ENCODE measurements at regions not wholly inside any gene's neighbourhood (a gene's known extent, or its start where the extent isn't known, plus 50 kb on each side); places are given as distances from the start of the nearest gene placed in this dataset.

DNA sequence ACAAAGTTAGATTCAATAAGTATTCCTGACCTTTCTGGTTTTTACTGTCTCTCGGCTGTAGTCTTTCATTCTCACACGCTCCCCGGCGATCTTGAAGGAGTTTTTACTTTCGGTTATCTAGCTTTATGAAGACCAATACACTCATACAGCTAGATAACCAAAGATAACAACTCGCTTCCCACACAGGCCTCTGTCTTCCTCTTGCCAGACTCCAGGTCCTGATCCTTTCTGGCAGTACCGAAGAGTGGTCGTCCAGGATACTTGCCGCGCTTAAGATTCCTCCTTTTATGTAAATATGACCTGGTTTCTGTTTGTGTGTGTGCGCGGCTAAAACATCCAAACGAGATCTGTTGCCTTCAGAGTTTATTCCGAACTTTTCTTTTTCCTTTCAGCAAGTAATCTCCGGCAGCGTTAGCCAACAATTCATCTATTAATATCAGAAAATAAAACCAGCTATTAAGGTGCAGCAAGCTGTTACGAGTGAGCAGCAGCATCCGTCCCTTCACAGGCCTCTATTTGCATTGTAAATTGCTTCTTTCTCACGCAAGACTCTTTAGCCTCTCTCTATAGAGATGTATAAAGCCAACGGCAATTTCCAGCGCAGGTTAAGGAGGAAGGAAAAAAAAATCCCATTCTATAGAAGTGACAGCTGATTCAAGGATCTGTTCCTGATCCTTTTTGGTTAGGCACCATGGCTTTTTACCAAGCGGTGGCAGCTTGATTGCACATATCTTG, 216.1 kb downstream of the MEF2C start:
- Histone ChIP-seq H3K36me3 (no peaks in the 10 kb centered on the region), H3K27me3 (peaks cover 100% of the 10 kb centered on the region), H3K9ac (no peak overlapping the region), H3K4me3 (no peak overlapping the region), H4K20me1 (peaks cover 95% of the 10 kb centered on the region), H3K4me1 (no peaks in the 10 kb centered on the region; the same call in 1 of the 2 replicates), H3K27ac (no peak overlapping the region), H3K4me2 (peak overlapping the region; percentile 27; the same call in 1 of the 2 replicates), H3K9me3 (0 out of 2 replicates have a peak, but pooled peaks cover 3% of the 10 kb centered on the region)
- TF ChIP-seq Cebpa-rat (IDR thresholded peaks at IDR 0.05), result no peak

DNA sequence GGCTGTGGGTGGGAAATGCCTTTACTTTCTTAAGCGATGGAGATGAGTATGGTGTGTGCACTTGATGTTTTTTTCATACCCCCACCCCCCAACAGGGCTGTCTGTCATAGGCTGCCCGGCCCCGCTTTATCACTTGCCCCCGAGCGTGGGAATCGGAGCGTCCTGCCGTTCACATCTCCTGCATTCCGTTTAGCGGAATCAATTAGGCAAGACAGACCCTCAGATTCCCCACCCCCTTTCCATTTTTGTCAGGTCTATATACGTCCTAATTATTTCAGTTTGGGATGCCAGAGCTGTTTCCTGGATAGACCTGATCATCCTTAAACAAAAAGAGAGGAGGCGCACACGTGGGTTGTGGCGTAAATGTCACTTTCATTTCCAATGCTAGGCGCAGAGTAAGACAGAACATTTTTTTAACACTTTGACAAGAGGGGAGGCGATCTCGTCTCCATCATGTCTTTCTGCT, 217.2 kb downstream of the MEF2C start:
- Histone ChIP-seq H3K27ac (no peak overlapping the region), H3K27me3 (peaks cover 100% of the 10 kb centered on the region), H3K9ac (no peak overlapping the region), H3K36me3 (no peaks in the 10 kb centered on the region), H3K4me1 (peaks cover 7% of the 10 kb centered on the region), H4K20me1 (peaks cover 95% of the 10 kb centered on the region), H3K4me3 (no peak overlapping the region), H3K4me2 (no peak overlapping the region), H3K9me3 (no peaks in the 10 kb centered on the region)
- no peak for TF ChIP-seq Cebpa-rat (IDR thresholded peaks at IDR 0.05)

DNA sequence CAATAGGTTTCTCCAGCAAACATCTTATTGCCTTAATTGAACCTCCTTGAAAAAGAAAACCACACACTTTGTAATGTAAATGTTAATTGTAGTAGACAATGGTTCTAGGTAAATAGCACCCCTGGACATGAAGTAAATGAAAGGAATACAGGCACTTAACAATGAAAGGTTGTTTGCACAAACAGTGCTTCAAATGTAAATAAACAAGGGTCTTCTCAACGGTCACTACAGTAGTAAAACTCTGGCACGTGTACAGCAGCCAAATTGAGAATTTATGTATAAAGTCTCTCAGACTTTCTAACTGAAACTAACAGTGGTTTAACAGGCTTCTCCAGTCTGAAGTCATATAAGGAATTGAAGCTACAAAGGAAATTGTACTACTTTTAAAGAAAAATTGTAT, 218.3 kb downstream of the MEF2C start:
- Histone ChIP-seq H3K4me2 (no peak overlapping the region), H3K4me1 (peaks cover 12% of the 10 kb centered on the region)

DNA sequence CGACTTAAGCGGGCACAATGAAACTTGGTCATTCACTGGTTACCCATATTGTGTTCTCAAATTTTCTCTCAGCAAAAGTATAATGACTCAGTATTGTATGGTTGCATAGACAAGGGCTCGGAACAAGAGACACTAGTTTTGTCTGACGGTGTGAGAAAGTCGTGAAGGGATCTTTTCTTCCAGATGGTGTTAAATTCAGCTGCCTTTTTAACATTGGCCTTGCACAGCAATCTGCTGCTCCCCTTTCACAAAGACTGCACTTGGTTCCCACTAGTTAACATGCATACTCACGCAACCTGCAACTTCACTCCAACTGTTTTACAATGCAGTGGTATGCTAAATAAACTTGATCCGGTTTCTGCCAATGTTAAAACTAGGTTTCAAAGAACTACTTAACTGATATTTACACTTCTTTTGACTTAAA, 219.2 kb downstream of the MEF2C start:
- Histone ChIP-seq H4K20me1 (peaks cover 86% of the 10 kb centered on the region), H3K9ac (no peak overlapping the region), H3K4me1 (peaks cover 12% of the 10 kb centered on the region), H3K9me3 (peaks cover 4% of the 10 kb centered on the region; the same call in 1 of the 2 replicates), H3K4me3 (no peak overlapping the region), H3K36me3 (no peaks in the 10 kb centered on the region), H3K27me3 (peaks cover 100% of the 10 kb centered on the region), H3K4me2 (no peak overlapping the region), H3K27ac (no peak overlapping the region)
- TF ChIP-seq Cebpa-rat (IDR thresholded peaks at IDR 0.05), result no peak

More for the DNA sequence above, 218.3 kb downstream of the MEF2C start:
- no peak for TF ChIP-seq Cebpa-rat (IDR thresholded peaks at IDR 0.05)
- Histone ChIP-seq H3K4me3 (no peak overlapping the region), H3K9me3 (peaks cover 3% of the 10 kb centered on the region; the same call in 1 of the 2 replicates), H3K9ac (no peak overlapping the region), H3K27ac (no peak overlapping the region), H3K36me3 (no peaks in the 10 kb centered on the region), H3K27me3 (peaks cover 100% of the 10 kb centered on the region), H4K20me1 (peaks cover 90% of the 10 kb centered on the region)

DNA sequence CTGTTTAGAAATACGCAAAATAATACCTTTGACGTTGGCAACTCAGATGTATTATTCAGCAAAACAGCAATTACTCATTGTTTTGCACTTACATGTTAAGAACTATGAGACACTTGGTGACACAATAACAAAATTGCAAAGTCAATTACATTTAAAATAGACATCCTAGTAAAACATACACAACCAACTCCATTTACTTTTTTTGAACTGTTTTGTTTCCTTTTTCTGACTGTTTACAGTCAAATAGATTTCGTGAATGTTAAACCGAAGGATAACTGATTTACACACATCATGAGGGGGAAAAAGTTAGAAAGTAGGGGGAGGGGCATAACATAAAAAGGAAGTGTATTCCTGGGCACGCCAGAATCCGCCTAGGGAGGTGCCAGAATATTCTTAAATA, 220.1 kb downstream of the MEF2C start:
- no peak overlapping the region for H3K4me2 ChIP-seq

DNA sequence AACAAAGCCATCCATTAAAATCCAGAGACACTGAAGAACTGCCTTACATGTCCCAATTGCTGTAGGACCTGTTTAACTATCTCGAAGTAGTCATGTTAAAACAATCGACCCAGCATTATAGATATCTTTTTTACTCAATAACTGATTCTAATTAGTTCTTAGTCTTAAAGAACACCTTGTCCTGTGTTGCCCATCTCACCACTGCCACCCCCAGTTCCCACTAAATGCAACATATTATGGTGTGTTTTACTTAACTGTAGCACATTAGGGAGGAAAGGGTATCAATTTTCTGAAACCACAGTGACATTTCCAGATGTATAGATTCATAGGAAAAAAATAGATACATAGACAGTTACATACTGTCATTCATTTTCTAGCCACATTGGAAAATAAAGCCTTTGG, 221.2 kb downstream of the MEF2C start:
- no peak for TF ChIP-seq Cebpa-rat (IDR thresholded peaks at IDR 0.05)
- peaks cover 66% of the 10 kb centered on the region for H4K20me1 ChIP-seq
- no peak overlapping the region for H3K9ac ChIP-seq
- H3K4me3 ChIP-seq, result no peak overlapping the region
- no peak overlapping the region for H3K4me2 ChIP-seq
- peaks cover 4% of the 10 kb centered on the region; the same call in 1 of the 2 replicates for H3K9me3 ChIP-seq
- H3K27ac ChIP-seq, result no peak overlapping the region
- H3K36me3 ChIP-seq, result no peaks in the 10 kb centered on the region
- peaks cover 12% of the 10 kb centered on the region for H3K4me1 ChIP-seq
- peaks cover 83% of the 10 kb centered on the region for H3K27me3 ChIP-seq

More for the DNA sequence above, 220.1 kb downstream of the MEF2C start:
- no peak overlapping the region for H3K9ac ChIP-seq
- no peak for TF ChIP-seq Cebpa-rat (IDR thresholded peaks at IDR 0.05)
- H3K9me3 ChIP-seq, result peaks cover 4% of the 10 kb centered on the region; the same call in 1 of the 2 replicates
- no peak overlapping the region for H3K4me3 ChIP-seq
- peaks cover 12% of the 10 kb centered on the region for H3K4me1 ChIP-seq
- no peak overlapping the region for H3K27ac ChIP-seq
- H3K27me3 ChIP-seq, result peaks cover 92% of the 10 kb centered on the region
- H3K36me3 ChIP-seq, result no peaks in the 10 kb centered on the region
- H4K20me1 ChIP-seq, result peaks cover 77% of the 10 kb centered on the region

DNA sequence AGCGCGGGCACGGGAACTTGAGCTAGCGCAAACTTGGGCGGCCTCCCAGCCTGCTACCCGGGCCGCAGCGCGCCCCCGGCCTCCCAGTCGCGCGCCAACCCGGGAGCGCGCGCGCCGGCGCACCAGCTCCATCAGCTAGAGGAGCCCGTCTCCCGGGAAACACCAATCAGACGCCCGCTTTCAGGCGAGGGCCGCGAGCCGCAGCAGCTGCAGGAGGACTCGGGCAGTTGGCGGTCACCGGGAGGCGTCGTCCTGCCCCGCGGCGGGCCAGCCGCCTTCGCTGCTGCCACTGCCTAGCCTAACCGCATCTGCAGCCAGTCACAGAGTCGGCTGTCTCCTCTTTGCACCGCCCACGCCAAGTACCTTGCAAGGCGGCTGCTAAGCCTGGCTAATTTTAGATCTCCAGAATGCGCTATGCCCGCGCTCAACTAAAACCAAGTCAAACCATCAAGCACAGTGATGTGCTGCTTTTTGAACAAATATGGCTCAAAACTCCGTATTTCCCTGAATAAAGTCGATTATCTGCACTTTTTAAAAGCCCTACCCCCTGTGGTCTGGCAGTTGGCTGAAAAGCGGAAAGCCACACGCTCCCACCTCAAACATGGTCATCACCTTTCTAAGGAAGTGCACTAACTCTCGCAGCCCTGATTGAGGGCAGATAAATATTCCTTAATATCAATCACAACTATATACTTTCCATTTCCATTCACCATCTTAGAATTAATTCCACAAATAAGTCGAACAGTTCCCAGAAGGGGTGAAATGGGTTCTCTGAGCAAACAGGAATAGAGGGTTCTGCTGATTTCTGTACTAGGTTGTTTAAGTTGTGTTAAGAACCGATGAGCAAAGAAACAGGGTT, 221.8 kb downstream of the MEF2C start:
- TF ChIP-seq Cebpa-rat (IDR thresholded peaks at IDR 0.05), result no peak
- Histone ChIP-seq H4K20me1 (peaks cover 60% of the 10 kb centered on the region), H3K27me3 (peaks cover 77% of the 10 kb centered on the region), H3K9me3 (peaks cover 4% of the 10 kb centered on the region; the same call in 1 of the 2 replicates), H3K4me2 (peak overlapping the region; percentile 88), H3K4me1 (peaks cover 12% of the 10 kb centered on the region), H3K27ac (no peak overlapping the region), H3K36me3 (no peaks in the 10 kb centered on the region), H3K4me3 (peak overlapping the region; percentile 64), H3K9ac (no peak overlapping the region)

DNA sequence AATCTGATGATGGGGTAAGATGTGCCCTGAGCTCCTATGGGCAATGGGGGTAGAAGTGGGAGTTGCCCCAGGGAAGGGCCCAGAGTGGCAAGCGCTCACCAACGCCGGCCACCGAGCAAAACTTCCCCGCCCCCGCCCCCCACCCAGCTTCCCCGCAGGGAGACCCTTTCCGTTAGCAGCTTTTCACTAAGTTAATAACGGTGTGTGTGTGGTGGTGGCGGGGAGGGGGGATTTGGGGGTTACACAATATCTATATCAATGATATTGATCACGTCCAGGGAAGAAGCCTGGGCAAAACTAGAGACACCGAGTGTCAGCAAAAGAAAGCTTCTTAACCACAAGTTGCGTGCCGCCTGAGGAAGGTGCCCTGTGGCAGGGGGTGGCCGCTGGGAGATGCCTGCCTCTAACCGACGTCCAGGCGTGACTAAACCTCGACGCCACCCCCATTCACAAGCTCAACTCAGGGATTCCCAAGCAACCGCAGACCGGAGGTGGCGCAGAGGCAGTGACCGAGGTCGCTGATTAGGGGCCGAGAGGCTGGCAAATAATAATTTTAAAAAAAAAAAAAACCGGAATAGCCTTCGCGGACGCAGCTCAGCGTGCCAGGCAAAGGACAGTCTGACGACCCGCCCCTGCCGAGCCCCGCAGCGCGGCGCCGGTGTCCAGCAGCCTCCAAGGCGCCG, 222.6 kb downstream of the MEF2C start:
- Histone ChIP-seq H3K4me1 (peaks cover 12% of the 10 kb centered on the region), H3K9me3 (peaks cover 4% of the 10 kb centered on the region; the same call in 1 of the 2 replicates), H3K27ac (no peak overlapping the region), H3K36me3 (no peaks in the 10 kb centered on the region), H3K27me3 (peaks cover 69% of the 10 kb centered on the region), H4K20me1 (peaks cover 52% of the 10 kb centered on the region), H3K9ac (no peak overlapping the region), H3K4me2 (peak overlapping the region; percentile 88), H3K4me3 (peak overlapping the region; percentile 64)
- TF ChIP-seq Cebpa-rat (IDR thresholded peaks at IDR 0.05), result no peak

DNA sequence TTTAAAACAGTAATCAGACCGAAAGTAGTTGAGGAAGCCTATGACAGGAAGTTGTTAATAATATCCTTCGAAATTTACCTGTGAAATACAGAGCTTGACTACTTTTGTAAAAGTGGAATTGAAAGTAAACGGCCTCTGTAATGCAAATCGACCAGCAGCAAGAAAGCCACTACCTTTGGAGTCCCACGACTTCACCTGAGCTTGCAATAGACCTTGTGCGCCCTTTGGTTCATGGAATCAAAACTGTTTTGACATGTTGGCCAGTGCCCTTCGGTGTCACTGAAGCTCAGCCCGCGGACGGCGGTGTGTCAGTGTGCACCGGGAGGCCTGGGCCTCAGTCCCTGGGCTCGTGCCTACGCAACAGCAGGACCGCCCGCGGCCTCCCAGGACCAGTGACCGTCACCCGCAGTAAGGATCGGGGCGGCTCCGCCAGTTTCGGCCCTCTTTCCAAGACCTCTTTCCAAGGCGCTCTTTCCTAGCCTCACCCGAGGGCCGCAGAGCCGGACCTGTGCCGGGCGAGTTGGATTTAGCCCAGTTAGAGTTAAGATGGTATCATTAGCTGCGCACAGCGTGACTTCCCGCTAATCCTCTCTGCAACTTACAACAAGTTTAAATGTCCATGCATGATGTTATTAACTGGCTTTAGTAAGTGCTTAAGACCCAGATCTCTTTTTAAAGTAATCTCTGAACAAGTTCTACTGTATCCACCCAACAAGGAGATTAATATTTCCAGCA, 223.3 kb downstream of the MEF2C start:
- Histone ChIP-seq H3K27ac (no peak overlapping the region), H3K4me3 (no peak overlapping the region), H3K9ac (no peak overlapping the region), H3K4me1 (peaks cover 12% of the 10 kb centered on the region), H3K4me2 (no peak overlapping the region), H3K36me3 (no peaks in the 10 kb centered on the region), H3K27me3 (peaks cover 62% of the 10 kb centered on the region), H4K20me1 (peaks cover 45% of the 10 kb centered on the region), H3K9me3 (peaks cover 4% of the 10 kb centered on the region; the same call in 1 of the 2 replicates)
- no peak for TF ChIP-seq Cebpa-rat (IDR thresholded peaks at IDR 0.05)

Measured in BLaER1 (cell line).